HG02981 (cell line): ENCODE measurements at regions not wholly inside any gene's neighbourhood (a gene's known extent, or its start where the extent isn't known, plus 50 kb on each side); places are given as distances from the start of the nearest gene placed in this dataset.
"Not testable (repeated sequence)": the region's sequence is repeated elsewhere in the genome, so short reads cannot be mapped to it uniquely, and the experiment has no call there.

Experiments
- ATAC-seq: cut with Tn5 transposase; IDR thresholded peaks from one replicate; pipeline ENCODE4 v1.9.1; 2021; ENCODE audit warnings: mild to moderate bottlenecking, moderate library complexity; ENCODE audit not compliant: unreplicated experiment

GRCh38 chr1:220412382-220412781, 115.6 kb upstream of the MARK1 start:
- not testable (repeated sequence) for ATAC-seq

GRCh38 chr1:220410611-220411010, 117.3 kb upstream of the MARK1 start:
- ATAC-seq = no peak

GRCh38 chr1:220409771-220410595, 118.0 kb upstream of the MARK1 start:
- no peak for ATAC-seq

GRCh38 chr1:220407191-220407590, 120.7 kb upstream of the MARK1 start:
- ATAC-seq = no peak

- ATAC-seq = no peak
Observed at GRCh38 chr1:220398238-220398637, 126.0 kb upstream of the RAB3GAP2 start.

- ATAC-seq = no peak
Observed at GRCh38 chr1:220391491-220391890, 119.2 kb upstream of the RAB3GAP2 start.

GRCh38 chr1:220389634-220390033, 117.4 kb upstream of the RAB3GAP2 start:
- ATAC-seq = no peak

GRCh38 chr1:220386494-220387195, 114.4 kb upstream of the RAB3GAP2 start:
- no peak for ATAC-seq

GRCh38 chr1:220385158-220385557, 112.9 kb upstream of the RAB3GAP2 start:
- ATAC-seq = no peak

- no peak for ATAC-seq
Observed at GRCh38 chr1:220382994-220383393, 110.7 kb upstream of the RAB3GAP2 start.

- no peak for ATAC-seq
Observed at GRCh38 chr1:220380885-220381284, 108.6 kb upstream of the RAB3GAP2 start.

- ATAC-seq = no peak
Observed at GRCh38 chr1:220378571-220379302, 106.5 kb upstream of the RAB3GAP2 start.

GRCh38 chr1:220375715-220376114, 103.5 kb upstream of the RAB3GAP2 start:
- no peak for ATAC-seq

GRCh38 chr1:220374449-220374848, 102.2 kb upstream of the RAB3GAP2 start:
- ATAC-seq = no peak

- no peak for ATAC-seq
Observed at GRCh38 chr1:220372451-220372850, 100.2 kb upstream of the RAB3GAP2 start.

GRCh38 chr1:220371324-220371723, 99.1 kb upstream of the RAB3GAP2 start:
- no peak for ATAC-seq

GRCh38 chr1:220370041-220370700, 97.9 kb upstream of the RAB3GAP2 start:
- no peak for ATAC-seq

- no peak for ATAC-seq
Observed at GRCh38 chr1:220369511-220369910, 97.3 kb upstream of the RAB3GAP2 start.

- ATAC-seq = no peak
Observed at GRCh38 chr1:220368352-220369265, 96.4 kb upstream of the RAB3GAP2 start.

- ATAC-seq = no peak
Observed at GRCh38 chr1:220367833-220368232, 95.6 kb upstream of the RAB3GAP2 start.
